ENCODE measurements at regions not wholly inside any gene's neighbourhood (a gene's known extent, or its start where the extent isn't known, plus 50 kb on each side); places are given as distances from the start of the nearest gene placed in this dataset.

DNA sequence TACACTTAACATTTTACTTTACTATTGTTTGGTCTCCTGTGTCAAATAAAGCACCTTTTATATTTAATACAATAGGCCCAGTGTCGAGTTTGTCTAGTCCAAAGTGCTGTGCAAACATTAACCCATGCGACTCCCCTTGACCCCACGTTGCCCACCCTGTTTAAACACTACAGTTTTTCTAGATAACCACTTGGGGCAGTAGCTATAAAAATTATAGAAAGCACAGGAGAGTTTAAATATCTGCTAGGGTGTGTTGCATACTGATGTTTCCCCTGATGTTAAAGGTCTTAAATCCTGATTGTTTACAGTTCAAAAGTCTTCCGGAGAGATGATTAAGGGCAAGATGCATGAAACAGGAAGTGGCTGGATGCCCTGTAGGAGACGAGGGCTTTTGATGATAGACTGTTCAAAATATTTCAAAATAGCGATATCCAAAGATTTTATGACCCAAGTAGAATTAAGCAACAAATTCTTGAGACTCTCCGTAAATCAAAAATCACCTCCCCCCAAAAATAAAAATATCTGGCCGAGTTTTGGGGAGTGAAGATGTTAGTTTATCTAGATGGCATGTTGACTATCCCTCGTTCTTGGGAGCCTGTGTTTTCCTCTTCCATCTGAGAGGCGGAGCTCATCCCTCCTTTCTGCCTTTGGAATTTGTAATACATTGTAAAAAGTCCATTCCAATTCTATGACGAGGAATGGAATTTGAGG is 167.1 kb downstream of the FGF9 start:
- Histone ChIP-seq H3K9me3 (ENCODE audit: insufficient read depth, low read depth, low read length) (0 out of 2 replicates have a peak, but pooled peaks cover under 1% of the 10 kb centered on the region), H3K36me3 (ENCODE audit: insufficient read depth, low read length) (no peaks in the 10 kb centered on the region), H3K27ac (ENCODE audit: low read depth, low read length) (no peak overlapping the region), H3K27me3 (ENCODE audit: insufficient read depth, low read length) (no peaks in the 10 kb centered on the region), H3K9ac (ENCODE audit: low read depth, low read length) (no peak overlapping the region), H3K4me3 (ENCODE audit: low read length) (no peak overlapping the region), H3K4me1 (ENCODE audit: insufficient read depth, low read length) (0 out of 2 replicates have a peak, but pooled peaks cover 13% of the 10 kb centered on the region)
- 79% methylated on average over 7 of the region's 11 CpGs for WGBS

GRCh38 chr13:21846605-21847004 is 175.7 kb downstream of the FGF9 start:
- Histone ChIP-seq H3K9ac (ENCODE audit: low read depth, low read length) (no peak overlapping the region), H3K27me3 (ENCODE audit: insufficient read depth, low read length) (no peaks in the 10 kb centered on the region), H3K9me3 (ENCODE audit: insufficient read depth, low read depth, low read length) (no peaks in the 10 kb centered on the region)

DNA sequence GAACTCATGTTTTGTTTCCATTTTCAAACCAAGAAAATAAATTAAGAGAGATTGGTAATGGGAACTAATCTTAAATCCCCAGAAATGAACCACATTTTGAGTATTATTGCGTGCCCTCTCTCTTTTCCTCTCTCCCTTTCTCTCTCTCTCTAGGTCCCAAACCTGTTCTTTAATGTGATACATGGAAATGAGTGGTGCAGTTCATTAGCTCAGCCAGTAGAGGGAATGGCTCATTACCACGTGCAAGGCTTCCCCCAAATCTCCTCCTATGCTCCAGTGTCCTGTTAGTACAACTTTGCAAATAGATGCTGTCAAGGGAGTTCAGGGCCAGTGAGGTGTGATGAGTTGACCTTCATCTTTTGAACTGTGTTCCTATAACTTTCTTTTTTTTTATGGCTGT is 178.4 kb downstream of the FGF9 start:
- Histone ChIP-seq H3K4me3 (ENCODE audit: low read length) (no peak overlapping the region), H3K9me3 (ENCODE audit: insufficient read depth, low read depth, low read length) (no peaks in the 10 kb centered on the region), H3K4me1 (ENCODE audit: insufficient read depth, low read length) (peaks cover 12% of the 10 kb centered on the region; the same call in 1 of the 2 replicates), H3K27ac (ENCODE audit: low read depth, low read length) (no peak overlapping the region), H3K36me3 (ENCODE audit: insufficient read depth, low read length) (no peaks in the 10 kb centered on the region), H3K27me3 (ENCODE audit: insufficient read depth, low read length) (no peaks in the 10 kb centered on the region), H3K9ac (ENCODE audit: low read depth, low read length) (no peak overlapping the region)
- WGBS, result 9% methylated on average over 1 of the region's 2 CpGs

More at GRCh38 chr13:21846605-21847004, 175.7 kb downstream of the FGF9 start:
- Histone ChIP-seq H3K4me3 (ENCODE audit: low read length) (no peak overlapping the region), H3K27ac (ENCODE audit: low read depth, low read length) (no peak overlapping the region; the same call in 1 of the 2 replicates), H3K4me1 (ENCODE audit: insufficient read depth, low read length) (peaks cover 17% of the 10 kb centered on the region; the same call in 1 of the 2 replicates), H3K36me3 (ENCODE audit: insufficient read depth, low read length) (no peaks in the 10 kb centered on the region)
- 48% methylated on average over 4 of the region's 4 CpGs for WGBS

DNA sequence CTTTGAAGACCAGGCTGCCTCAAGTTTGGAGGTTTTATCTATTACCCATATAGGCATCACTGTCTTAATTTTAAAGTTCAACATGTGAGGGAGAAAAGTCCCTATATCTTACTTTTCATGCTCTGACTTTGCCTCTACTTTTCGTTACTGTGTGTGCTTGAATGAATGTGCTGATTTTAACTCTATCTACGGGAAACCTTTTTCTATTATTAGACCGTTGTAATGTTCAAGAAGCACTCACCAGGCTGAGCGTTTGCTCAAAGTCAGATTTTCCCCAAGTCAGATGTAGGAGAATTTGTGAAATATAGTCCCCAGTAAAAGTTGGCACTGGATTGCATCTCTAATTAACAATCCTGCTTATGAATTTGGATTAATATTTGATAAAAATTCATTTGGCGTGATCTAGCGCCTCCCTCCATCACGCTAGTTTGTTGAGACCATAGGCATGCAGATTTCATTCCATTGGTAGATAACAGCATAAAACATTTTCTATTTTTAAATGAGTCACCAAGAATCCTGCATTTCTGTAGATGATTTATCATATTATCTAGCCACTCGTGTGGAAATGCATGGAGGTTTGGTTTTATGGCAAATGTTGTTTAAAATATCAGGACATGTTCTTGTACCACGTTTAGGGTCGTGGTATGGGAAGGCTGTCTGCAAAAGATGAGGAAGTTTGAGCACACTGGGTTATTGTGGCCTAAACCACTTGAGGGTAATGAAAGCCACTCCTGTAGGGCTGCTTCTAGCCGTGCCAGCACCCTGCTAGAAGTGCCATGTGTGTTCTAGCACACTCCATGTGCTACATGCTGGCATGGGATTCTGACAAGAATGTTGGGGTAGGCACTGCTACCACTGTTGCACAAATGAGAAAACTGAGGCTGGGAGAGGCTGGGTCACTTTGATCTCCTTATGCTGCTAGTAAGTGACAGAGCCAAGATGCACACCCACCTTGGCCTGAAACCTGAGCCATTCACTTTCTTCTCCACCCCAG is 179.4 kb downstream of the FGF9 start:
- H3K27me3 ChIP-seq (ENCODE audit: insufficient read depth, low read length), result no peaks in the 10 kb centered on the region
- H3K4me1 ChIP-seq (ENCODE audit: insufficient read depth, low read length), result peaks cover 12% of the 10 kb centered on the region; the same call in 1 of the 2 replicates
- no peak overlapping the region for H3K27ac ChIP-seq (ENCODE audit: low read depth, low read length)
- H3K9ac ChIP-seq (ENCODE audit: low read depth, low read length), result no peak overlapping the region
- no peaks in the 10 kb centered on the region for H3K36me3 ChIP-seq (ENCODE audit: insufficient read depth, low read length)
- H3K4me3 ChIP-seq (ENCODE audit: low read length), result no peak overlapping the region
- H3K9me3 ChIP-seq (ENCODE audit: insufficient read depth, low read depth, low read length), result no peaks in the 10 kb centered on the region
- WGBS, result 93% methylated on average over 9 of the region's 11 CpGs

- Histone ChIP-seq H3K9ac (ENCODE audit: low read depth, low read length) (no peak overlapping the region), H3K9me3 (ENCODE audit: insufficient read depth, low read depth, low read length) (no peaks in the 10 kb centered on the region), H3K27ac (ENCODE audit: low read depth, low read length) (no peak overlapping the region), H3K4me1 (ENCODE audit: insufficient read depth, low read length) (peaks cover 1% of the 10 kb centered on the region; the same call in 1 of the 2 replicates), H3K27me3 (ENCODE audit: insufficient read depth, low read length) (no peaks in the 10 kb centered on the region), H3K36me3 (ENCODE audit: insufficient read depth, low read length) (no peaks in the 10 kb centered on the region), H3K4me3 (ENCODE audit: low read length) (no peak overlapping the region)
- WGBS, result 100% methylated on average over 1 of the region's 1 CpG
Observed at GRCh38 chr13:21852043-21852442, 181.2 kb downstream of the FGF9 start.

DNA sequence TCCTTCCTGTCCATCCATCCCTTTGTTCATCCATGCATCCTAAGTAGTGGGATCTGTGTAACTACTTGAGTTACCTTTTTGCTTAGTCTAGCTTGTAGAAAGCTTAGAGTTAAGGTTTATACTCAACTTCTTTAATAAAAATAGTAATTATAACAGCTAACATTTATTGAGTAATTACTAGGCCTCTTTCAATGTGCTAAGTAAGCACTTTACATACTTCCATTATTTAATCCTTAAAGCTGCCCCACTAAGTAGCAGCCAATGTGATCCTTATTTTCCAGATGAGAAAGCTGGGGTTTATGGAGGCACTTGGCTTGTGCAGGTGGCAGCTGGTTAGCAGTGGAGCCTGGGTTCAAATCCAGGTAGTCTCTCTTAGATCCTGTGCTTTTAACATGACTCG is 182.9 kb downstream of the FGF9 start:
- 87% methylated on average over 1 of the region's 1 CpG for WGBS
- H3K36me3 ChIP-seq (ENCODE audit: insufficient read depth, low read length), result no peaks in the 10 kb centered on the region

GRCh38 chr13:21868823-21869222 is 197.9 kb downstream of the FGF9 start:
- Histone ChIP-seq H3K36me3 (ENCODE audit: insufficient read depth, low read length) (no peaks in the 10 kb centered on the region), H3K27ac (ENCODE audit: low read depth, low read length) (no peak overlapping the region), H3K4me3 (ENCODE audit: low read length) (no peak overlapping the region), H3K27me3 (ENCODE audit: insufficient read depth, low read length) (no peaks in the 10 kb centered on the region), H3K9me3 (ENCODE audit: insufficient read depth, low read depth, low read length) (no peaks in the 10 kb centered on the region), H3K4me1 (ENCODE audit: insufficient read depth, low read length) (no peaks in the 10 kb centered on the region), H3K9ac (ENCODE audit: low read depth, low read length) (no peak overlapping the region)

More for the DNA sequence above, 182.9 kb downstream of the FGF9 start:
- Histone ChIP-seq H3K9me3 (ENCODE audit: insufficient read depth, low read depth, low read length) (no peaks in the 10 kb centered on the region), H3K27me3 (ENCODE audit: insufficient read depth, low read length) (no peaks in the 10 kb centered on the region), H3K9ac (ENCODE audit: low read depth, low read length) (no peak overlapping the region), H3K4me1 (ENCODE audit: insufficient read depth, low read length) (no peaks in the 10 kb centered on the region), H3K4me3 (ENCODE audit: low read length) (no peak overlapping the region), H3K27ac (ENCODE audit: low read depth, low read length) (no peak overlapping the region)

DNA sequence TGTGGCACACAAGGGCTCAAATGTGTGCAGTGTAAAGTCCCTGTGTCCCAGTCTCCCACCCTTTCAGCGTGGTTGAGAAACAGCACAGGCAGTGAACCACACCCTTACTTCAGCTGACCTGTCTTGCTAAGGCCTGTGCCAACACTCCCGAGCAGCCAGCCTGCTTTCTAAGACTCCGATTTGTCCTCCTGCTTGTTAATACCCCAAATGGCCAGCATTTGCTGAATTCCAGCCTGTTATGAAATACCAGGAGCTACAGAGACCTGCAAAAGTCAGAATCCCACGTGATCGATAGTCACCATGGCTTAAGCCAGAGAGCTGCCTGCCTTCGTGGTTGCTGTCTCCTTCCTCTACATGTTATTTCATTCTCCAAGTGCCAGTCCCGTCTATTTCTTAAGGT is 200.5 kb downstream of the FGF9 start:
- 93% methylated on average over 7 of the region's 7 CpGs for WGBS
- Histone ChIP-seq H3K9me3 (ENCODE audit: insufficient read depth, low read depth, low read length) (no peaks in the 10 kb centered on the region), H3K4me3 (ENCODE audit: low read length) (no peak overlapping the region), H3K4me1 (ENCODE audit: insufficient read depth, low read length) (no peaks in the 10 kb centered on the region), H3K36me3 (ENCODE audit: insufficient read depth, low read length) (no peaks in the 10 kb centered on the region), H3K9ac (ENCODE audit: low read depth, low read length) (no peak overlapping the region), H3K27me3 (ENCODE audit: insufficient read depth, low read length) (no peaks in the 10 kb centered on the region), H3K27ac (ENCODE audit: low read depth, low read length) (no peak overlapping the region)

DNA sequence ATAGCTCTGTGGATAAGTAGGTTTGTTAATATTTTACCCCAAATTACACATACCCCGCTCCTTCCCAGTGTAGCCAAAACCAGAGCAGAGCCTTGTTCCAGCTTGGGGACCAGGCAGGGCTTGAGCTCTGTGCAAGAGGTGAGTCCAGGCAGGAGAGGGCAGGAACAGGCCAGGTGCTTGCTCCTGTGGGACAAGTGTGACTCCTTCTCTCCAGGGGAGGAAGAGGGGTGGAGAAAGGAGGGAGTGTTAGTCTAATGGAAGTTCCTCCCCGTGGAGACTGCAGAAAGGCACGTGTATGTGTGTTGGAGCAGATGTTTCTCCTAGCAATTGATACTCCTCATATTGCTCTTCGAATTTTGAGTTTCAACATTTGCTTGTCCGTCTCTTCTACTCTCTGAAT is 201.0 kb downstream of the FGF9 start:
- Histone ChIP-seq H3K36me3 (ENCODE audit: insufficient read depth, low read length) (no peaks in the 10 kb centered on the region), H3K27ac (ENCODE audit: low read depth, low read length) (no peak overlapping the region), H3K4me3 (ENCODE audit: low read length) (no peak overlapping the region), H3K9ac (ENCODE audit: low read depth, low read length) (no peak overlapping the region), H3K27me3 (ENCODE audit: insufficient read depth, low read length) (no peaks in the 10 kb centered on the region), H3K9me3 (ENCODE audit: insufficient read depth, low read depth, low read length) (no peaks in the 10 kb centered on the region), H3K4me1 (ENCODE audit: insufficient read depth, low read length) (no peaks in the 10 kb centered on the region)
- 68% methylated on average over 4 of the region's 5 CpGs for WGBS

DNA sequence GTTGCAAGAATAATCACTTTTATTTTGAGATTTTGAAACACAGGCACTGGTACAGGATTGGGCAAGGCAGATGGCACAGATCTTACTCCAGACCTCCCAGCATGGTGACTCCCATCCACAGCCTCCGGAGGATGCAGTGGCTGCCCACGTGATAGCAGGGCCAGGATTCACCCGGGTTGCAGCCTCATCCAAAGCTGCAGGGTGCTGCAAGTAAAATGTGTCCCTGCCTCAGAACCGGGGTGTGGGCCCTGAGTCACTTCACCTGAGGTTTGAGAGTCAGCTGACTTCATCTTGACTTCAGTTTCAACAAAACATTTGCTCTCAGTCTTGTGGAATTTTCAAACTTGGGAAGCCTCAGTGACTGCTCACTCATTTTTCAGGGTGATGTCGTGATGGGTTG is 201.9 kb downstream of the FGF9 start:
- no peaks in the 10 kb centered on the region for H3K36me3 ChIP-seq (ENCODE audit: insufficient read depth, low read length)
- H3K4me1 ChIP-seq (ENCODE audit: insufficient read depth, low read length), result no peaks in the 10 kb centered on the region
- 76% methylated on average over 5 of the region's 5 CpGs for WGBS
- H3K9me3 ChIP-seq (ENCODE audit: insufficient read depth, low read depth, low read length), result no peaks in the 10 kb centered on the region
- no peaks in the 10 kb centered on the region for H3K27me3 ChIP-seq (ENCODE audit: insufficient read depth, low read length)
- H3K27ac ChIP-seq (ENCODE audit: low read depth, low read length), result no peak overlapping the region
- no peak overlapping the region for H3K9ac ChIP-seq (ENCODE audit: low read depth, low read length)
- no peak overlapping the region for H3K4me3 ChIP-seq (ENCODE audit: low read length)

DNA sequence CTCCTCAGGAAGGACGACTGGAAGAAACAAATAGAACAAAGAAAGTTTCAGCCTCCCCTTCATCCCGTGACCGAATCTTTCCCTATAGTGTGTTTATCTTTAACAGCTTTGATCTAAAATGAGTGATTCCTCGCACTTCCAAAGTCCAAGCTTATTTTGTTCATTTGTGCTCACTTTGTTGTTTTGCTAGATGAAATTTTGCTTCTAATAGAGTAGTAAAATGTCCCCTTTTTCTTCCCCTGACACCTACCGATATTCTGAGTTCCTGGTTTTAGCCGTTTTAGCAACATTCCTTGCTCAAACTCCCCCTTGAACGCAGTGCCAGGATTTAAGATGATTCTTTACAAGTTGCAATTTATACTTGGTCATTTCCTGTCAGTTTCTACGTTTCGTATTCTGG is 204.2 kb downstream of the FGF9 start:
- Histone ChIP-seq H3K27me3 (ENCODE audit: insufficient read depth, low read length) (no peaks in the 10 kb centered on the region), H3K27ac (ENCODE audit: low read depth, low read length) (no peak overlapping the region), H3K36me3 (ENCODE audit: insufficient read depth, low read length) (no peaks in the 10 kb centered on the region), H3K9me3 (ENCODE audit: insufficient read depth, low read depth, low read length) (no peaks in the 10 kb centered on the region), H3K9ac (ENCODE audit: low read depth, low read length) (no peak overlapping the region), H3K4me1 (ENCODE audit: insufficient read depth, low read length) (no peaks in the 10 kb centered on the region), H3K4me3 (ENCODE audit: low read length) (no peak overlapping the region)
- WGBS, result 90% methylated on average over 9 of the region's 9 CpGs
